IMR-90 (cell line): ENCODE measurements at regions not wholly inside any gene's neighbourhood (a gene's known extent, or its start where the extent isn't known, plus 50 kb on each side); places are given as distances from the start of the nearest gene placed in this dataset.

Source experiments
- CEBPB ChIP-seq: IDR thresholded peaks from 2 replicates; pipeline ENCODE4 v1.6.1; 2012; ENCODE audit warnings: low read depth, low read length, improper control_type of control experiment
- MXI1 ChIP-seq: IDR thresholded peaks from 2 replicates; pipeline ENCODE4 v1.6.1; 2012; ENCODE audit warnings: low read depth, mild to moderate bottlenecking, low read length, moderate library complexity, borderline replicate concordance
- POLR2A ChIP-seq: IDR thresholded peaks from 2 replicates; pipeline ENCODE4 v1.6.1; 2012; ENCODE audit warnings: mild to moderate bottlenecking, low read depth, low read length
- RAD21 ChIP-seq: IDR thresholded peaks from 2 replicates; pipeline ENCODE4 v1.6.1; 2012; ENCODE audit warnings: low read length, improper control_type of control experiment
- TF ChIP-seq, protein P1 (sequence below): conservative IDR thresholded peaks from 2 replicates; pipeline ENCODE4 v1.5.1; 2012; ENCODE audit warnings: mild to moderate bottlenecking, low read depth, low read length, improper control_type of control experiment

- TF ChIP-seq CEBPB (no peak), POLR2A (no peak), MXI1 (no peak), RAD21 (no peak)
- TF ChIP-seq, protein P1, sequence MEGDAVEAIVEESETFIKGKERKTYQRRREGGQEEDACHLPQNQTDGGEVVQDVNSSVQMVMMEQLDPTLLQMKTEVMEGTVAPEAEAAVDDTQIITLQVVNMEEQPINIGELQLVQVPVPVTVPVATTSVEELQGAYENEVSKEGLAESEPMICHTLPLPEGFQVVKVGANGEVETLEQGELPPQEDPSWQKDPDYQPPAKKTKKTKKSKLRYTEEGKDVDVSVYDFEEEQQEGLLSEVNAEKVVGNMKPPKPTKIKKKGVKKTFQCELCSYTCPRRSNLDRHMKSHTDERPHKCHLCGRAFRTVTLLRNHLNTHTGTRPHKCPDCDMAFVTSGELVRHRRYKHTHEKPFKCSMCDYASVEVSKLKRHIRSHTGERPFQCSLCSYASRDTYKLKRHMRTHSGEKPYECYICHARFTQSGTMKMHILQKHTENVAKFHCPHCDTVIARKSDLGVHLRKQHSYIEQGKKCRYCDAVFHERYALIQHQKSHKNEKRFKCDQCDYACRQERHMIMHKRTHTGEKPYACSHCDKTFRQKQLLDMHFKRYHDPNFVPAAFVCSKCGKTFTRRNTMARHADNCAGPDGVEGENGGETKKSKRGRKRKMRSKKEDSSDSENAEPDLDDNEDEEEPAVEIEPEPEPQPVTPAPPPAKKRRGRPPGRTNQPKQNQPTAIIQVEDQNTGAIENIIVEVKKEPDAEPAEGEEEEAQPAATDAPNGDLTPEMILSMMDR = no peak
Measured at GRCh38 chr6:140041571-140042332, 667.3 kb upstream of the CITED2 start.
